ENCODE measurements at regions not wholly inside any gene's neighbourhood (a gene's known extent, or its start where the extent isn't known, plus 50 kb on each side); places are given as distances from the start of the nearest gene placed in this dataset.

DNA sequence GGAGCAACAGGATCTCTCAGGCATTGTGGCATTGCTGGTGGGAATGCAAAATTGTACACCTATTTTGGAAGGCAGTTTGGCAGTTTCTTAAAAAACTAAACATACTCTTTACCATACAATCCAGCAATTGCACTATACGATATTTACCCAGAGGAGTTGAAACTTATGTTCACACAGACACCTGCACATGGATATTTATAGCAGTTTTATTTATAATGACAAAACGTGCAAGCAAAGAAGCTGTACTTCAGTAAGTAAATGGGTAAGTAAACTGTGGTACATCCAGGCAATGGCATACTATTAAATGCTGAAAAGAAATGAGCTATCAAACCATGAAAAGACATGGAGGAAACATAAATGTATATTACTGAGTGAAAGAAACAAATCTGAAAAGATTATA lies 71.6 kb upstream of the UBAC2 start:
- TF ChIP-seq, protein P1, sequence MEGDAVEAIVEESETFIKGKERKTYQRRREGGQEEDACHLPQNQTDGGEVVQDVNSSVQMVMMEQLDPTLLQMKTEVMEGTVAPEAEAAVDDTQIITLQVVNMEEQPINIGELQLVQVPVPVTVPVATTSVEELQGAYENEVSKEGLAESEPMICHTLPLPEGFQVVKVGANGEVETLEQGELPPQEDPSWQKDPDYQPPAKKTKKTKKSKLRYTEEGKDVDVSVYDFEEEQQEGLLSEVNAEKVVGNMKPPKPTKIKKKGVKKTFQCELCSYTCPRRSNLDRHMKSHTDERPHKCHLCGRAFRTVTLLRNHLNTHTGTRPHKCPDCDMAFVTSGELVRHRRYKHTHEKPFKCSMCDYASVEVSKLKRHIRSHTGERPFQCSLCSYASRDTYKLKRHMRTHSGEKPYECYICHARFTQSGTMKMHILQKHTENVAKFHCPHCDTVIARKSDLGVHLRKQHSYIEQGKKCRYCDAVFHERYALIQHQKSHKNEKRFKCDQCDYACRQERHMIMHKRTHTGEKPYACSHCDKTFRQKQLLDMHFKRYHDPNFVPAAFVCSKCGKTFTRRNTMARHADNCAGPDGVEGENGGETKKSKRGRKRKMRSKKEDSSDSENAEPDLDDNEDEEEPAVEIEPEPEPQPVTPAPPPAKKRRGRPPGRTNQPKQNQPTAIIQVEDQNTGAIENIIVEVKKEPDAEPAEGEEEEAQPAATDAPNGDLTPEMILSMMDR (IDR thresholded peaks at IDR 0.05): no peak
- no peak for TF ChIP-seq EP300 (IDR thresholded peaks at IDR 0.05)
- no peak for TF ChIP-seq POLR2A (IDR thresholded peaks at IDR 0.05)
- no peak for TF ChIP-seq POLR2AphosphoS5 (IDR thresholded peaks at IDR 0.05)

Measured in suprapubic skin (tissue), 4 donors.